ENCODE measurements at regions not wholly inside any gene's neighbourhood (a gene's known extent, or its start where the extent isn't known, plus 50 kb on each side); places are given as distances from the start of the nearest gene placed in this dataset.

DNA sequence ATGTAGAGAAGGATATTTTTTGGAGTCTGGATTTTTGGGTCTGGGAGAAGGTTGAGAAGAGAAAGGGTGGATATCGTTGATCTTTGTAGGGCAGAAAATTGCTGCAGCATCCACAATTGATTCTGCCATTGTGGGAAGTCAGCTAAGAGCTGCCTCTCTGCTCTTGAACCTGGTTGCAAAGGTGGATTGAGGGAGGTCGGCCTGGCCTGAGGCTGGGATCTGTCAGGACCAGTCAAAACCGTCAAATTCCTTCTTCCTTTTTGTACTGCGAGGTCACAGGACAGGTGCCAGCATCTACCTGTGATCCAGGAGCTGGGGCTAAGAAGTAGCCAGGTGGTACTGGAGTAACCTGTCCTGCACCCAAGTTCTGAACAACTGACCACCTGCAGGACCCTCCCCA, 93.7 kb downstream of the SHOX start:
- Histone ChIP-seq H3F3A (replicated peaks; ENCODE audit: low read depth) (0 out of 2 replicates have a peak, but pooled peaks cover 6% of the 10 kb centered on the region), H2AFZ (no peak overlapping the region), H3K27ac (ENCODE audit: low read depth) (no peak overlapping the region), H3K4me2 (no peak overlapping the region), H3K9me2 (ENCODE audit: insufficient read depth) (no peaks in the 10 kb centered on the region), H3K4me3 (no peak overlapping the region), H3K27me3 (ENCODE audit: insufficient read depth) (no peaks in the 10 kb centered on the region), H3K79me2 (replicated peaks; ENCODE audit: insufficient read depth) (no peaks in the 10 kb centered on the region), H3K36me3 (ENCODE audit: insufficient read depth) (no peaks in the 10 kb centered on the region), H3K4me1 (ENCODE audit: insufficient read depth) (no peaks in the 10 kb centered on the region; the same call in 1 of the 2 replicates), H4K20me1 (replicated peaks; ENCODE audit: insufficient read depth) (no peaks in the 10 kb centered on the region)
- no peak for ATAC-seq
- H3K4me1 Mint-ChIP-seq = peaks cover 2% of the 10 kb centered on the region; the same call in 1 of the 3 replicates
- H3K27ac Mint-ChIP-seq = no peak overlapping the region
- peaks cover 27% of the 10 kb centered on the region for H3K36me3 Mint-ChIP-seq (ENCODE audit: low read depth)
- DNase-seq (ENCODE audit: low spot score) = no peak
- no peak overlapping the region for H3K4me3 Mint-ChIP-seq
- H3K27me3 Mint-ChIP-seq (ENCODE audit: insufficient read depth, low read depth, poor library complexity) = peaks cover 7% of the 10 kb centered on the region
- peaks cover 72% of the 10 kb centered on the region for H3K9me3 Mint-ChIP-seq
- TF ChIP-seq JUNB (IDR thresholded peaks at IDR 0.05; ENCODE audit: unreplicated experiment) (no peak), CREB1 (CRISPR knock-in tag; IDR thresholded peaks at IDR 0.05; ENCODE audit: low read depth) (no peak), POLR2AphosphoS5 (IDR thresholded peaks at IDR 0.05; ENCODE audit: low read depth) (no peak), NANOG (IDR thresholded peaks at IDR 0.05; ENCODE audit: borderline replicate concordance) (no peak), ETS1 (IDR thresholded peaks at IDR 0.05) (no peak), ZNF331 (CRISPR knock-in tag; IDR thresholded peaks at IDR 0.05; ENCODE audit: low read depth) (no peak), CTCF (conservative IDR thresholded peaks at IDR 0.05; ENCODE audit: low read depth in 2 of 2) (no peak), EZH2 (IDR thresholded peaks at IDR 0.05; ENCODE audit: low read depth, unreplicated experiment) (no peak), EZH2phosphoT487 (IDR thresholded peaks at IDR 0.05; ENCODE audit: unreplicated experiment) (no peak), STAT1 (IDR thresholded peaks at IDR 0.05; ENCODE audit: unreplicated experiment) (no peak), REST (IDR thresholded peaks at IDR 0.05; ENCODE audit: unreplicated experiment) (no peak), ZNF114 (CRISPR knock-in tag; IDR thresholded peaks at IDR 0.05) (no peak)
- TF ChIP-seq, protein P1, sequence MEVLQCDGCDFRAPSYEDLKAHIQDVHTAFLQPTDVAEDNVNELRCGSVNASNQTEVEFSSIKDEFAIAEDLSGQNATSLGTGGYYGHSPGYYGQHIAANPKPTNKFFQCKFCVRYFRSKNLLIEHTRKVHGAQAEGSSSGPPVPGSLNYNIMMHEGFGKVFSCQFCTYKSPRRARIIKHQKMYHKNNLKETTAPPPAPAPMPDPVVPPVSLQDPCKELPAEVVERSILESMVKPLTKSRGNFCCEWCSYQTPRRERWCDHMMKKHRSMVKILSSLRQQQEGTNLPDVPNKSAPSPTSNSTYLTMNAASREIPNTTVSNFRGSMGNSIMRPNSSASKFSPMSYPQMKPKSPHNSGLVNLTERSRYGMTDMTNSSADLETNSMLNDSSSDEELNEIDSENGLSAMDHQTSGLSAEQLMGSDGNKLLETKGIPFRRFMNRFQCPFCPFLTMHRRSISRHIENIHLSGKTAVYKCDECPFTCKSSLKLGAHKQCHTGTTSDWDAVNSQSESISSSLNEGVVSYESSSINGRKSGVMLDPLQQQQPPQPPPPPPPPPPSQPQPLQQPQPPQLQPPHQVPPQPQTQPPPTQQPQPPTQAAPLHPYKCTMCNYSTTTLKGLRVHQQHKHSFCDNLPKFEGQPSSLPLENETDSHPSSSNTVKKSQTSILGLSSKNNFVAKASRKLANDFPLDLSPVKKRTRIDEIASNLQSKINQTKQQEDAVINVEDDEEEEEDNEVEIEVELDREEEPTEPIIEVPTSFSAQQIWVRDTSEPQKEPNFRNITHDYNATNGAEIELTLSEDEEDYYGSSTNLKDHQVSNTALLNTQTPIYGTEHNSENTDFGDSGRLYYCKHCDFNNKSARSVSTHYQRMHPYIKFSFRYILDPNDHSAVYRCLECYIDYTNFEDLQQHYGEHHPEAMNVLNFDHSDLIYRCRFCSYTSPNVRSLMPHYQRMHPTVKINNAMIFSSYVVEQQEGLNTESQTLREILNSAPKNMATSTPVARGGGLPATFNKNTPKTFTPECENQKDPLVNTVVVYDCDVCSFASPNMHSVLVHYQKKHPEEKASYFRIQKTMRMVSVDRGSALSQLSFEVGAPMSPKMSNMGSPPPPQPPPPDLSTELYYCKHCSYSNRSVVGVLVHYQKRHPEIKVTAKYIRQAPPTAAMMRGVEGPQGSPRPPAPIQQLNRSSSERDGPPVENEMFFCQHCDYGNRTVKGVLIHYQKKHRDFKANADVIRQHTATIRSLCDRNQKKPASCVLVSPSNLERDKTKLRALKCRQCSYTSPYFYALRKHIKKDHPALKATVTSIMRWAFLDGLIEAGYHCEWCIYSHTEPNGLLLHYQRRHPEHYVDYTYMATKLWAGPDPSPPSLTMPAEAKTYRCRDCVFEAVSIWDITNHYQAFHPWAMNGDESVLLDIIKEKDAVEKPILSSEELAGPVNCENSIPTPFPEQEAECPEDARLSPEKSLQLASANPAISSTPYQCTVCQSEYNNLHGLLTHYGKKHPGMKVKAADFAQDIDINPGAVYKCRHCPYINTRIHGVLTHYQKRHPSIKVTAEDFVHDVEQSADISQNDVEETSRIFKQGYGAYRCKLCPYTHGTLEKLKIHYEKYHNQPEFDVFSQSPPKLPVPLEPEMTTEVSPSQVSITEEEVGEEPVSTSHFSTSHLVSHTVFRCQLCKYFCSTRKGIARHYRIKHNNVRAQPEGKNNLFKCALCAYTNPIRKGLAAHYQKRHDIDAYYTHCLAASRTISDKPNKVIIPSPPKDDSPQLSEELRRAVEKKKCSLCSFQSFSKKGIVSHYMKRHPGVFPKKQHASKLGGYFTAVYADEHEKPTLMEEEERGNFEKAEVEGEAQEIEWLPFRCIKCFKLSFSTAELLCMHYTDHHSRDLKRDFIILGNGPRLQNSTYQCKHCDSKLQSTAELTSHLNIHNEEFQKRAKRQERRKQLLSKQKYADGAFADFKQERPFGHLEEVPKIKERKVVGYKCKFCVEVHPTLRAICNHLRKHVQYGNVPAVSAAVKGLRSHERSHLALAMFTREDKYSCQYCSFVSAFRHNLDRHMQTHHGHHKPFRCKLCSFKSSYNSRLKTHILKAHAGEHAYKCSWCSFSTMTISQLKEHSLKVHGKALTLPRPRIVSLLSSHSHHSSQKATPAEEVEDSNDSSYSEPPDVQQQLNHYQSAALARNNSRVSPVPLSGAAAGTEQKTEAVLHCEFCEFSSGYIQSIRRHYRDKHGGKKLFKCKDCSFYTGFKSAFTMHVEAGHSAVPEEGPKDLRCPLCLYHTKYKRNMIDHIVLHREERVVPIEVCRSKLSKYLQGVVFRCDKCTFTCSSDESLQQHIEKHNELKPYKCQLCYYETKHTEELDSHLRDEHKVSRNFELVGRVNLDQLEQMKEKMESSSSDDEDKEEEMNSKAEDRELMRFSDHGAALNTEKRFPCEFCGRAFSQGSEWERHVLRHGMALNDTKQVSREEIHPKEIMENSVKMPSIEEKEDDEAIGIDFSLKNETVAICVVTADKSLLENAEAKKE (CRISPR knock-in tag; IDR thresholded peaks at IDR 0.05) = no peak

Measured in GM23338 (cell line).